NCI-H774 (cell line): ENCODE measurements at regions not wholly inside any gene's neighbourhood (a gene's known extent, or its start where the extent isn't known, plus 50 kb on each side); places are given as distances from the start of the nearest gene placed in this dataset.

Experiments used
- DNase-seq: peaks from one replicate; lab custom pipeline; 2025; lab: John Stamatoyannopoulos, UW

DNA sequence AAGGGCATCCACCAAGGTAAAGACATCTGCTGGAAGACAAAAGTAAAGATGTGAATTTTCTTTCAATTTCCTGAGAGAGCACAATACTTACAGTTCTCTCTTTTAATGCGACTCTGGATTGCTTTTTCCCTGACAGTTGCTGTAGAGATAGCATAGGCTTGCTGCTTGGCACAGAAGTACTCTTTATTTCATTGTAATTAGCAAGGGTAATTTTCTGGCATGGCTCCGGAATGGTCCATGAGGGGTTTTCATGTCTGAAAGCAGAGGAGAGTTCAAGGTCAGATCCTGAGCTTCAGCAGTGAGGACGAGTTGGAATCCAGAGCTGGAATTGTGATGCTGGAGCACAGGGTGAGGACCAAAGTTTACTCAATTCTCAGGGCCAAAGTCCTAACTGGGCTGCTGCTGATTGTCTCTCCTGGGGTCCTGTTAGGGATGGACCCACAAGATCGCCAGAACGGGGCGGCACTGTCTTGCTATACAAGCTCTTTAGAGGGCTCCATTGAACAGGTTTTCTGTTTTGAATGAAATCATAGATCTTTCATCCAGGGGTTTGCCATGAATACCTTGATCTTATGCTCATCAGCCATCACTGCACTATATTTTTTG lies 190.0 kb upstream of the MKI67 start:
- no peak for DNase-seq

GRCh38 chr10:128316925-128317324 lies 190.7 kb upstream of the MKI67 start:
- no peak for DNase-seq

DNA sequence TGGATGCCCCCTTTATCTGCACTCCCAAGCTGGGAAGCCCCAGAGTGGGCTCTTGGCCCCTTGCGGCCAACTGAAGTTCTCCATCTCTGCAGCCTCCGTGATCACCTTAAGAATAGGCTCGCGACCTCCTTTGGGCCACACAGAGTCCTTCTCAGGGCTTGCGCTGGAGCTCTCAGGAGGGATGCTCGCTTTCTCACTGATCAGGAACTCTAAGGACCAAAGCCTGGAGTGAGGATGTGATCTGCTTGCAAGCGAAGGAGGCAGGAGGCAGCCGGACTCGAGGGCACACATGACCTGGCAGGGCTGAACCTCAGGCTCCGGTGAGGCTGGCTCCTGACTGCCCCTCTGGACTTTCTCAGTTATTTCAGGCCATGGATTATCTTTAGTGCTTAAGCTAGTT lies 192.1 kb upstream of the MKI67 start:
- DNase-seq: no peak

GRCh38 chr10:128318913-128319312 lies 192.7 kb upstream of the MKI67 start:
- DNase-seq: no peak

- no peak for DNase-seq
Measured at GRCh38 chr10:128322106-128322505, 195.9 kb upstream of the MKI67 start.

GRCh38 chr10:128322950-128323349 lies 196.7 kb upstream of the MKI67 start:
- no peak for DNase-seq

GRCh38 chr10:128324058-128324827 lies 198.0 kb upstream of the MKI67 start:
- DNase-seq: no peak

GRCh38 chr10:128325788-128326187 lies 199.6 kb upstream of the MKI67 start:
- no peak for DNase-seq

- no peak for DNase-seq
Measured at GRCh38 chr10:128326251-128326650, 200.0 kb upstream of the MKI67 start.

GRCh38 chr10:128326851-128327250 lies 200.6 kb upstream of the MKI67 start:
- no peak for DNase-seq

DNA sequence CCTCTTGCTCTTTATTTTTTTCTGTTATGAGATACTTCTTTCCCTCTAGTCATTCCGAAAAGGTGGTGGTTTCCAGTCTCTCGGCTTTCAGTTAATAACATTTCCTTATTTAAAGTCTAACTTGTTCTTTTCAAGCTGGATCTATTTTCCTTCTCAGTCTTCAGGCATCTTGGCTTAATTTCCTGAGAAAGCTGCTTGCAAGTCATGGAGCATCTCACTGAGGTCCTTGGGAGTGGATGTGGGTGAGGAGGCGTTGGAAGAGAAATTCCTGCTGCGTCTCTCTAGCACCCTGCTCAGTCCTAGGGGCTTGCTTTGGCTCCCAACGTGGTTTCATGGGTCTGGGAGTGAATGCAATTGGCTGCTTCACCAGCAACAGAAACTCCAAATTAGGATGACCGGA lies 210.2 kb upstream of the MKI67 start:
- DNase-seq: no peak

- DNase-seq: no peak
Measured at GRCh38 chr10:128337860-128338378, 211.7 kb upstream of the MKI67 start.

GRCh38 chr10:128338951-128339350 lies 212.7 kb upstream of the MKI67 start:
- no peak for DNase-seq

DNA sequence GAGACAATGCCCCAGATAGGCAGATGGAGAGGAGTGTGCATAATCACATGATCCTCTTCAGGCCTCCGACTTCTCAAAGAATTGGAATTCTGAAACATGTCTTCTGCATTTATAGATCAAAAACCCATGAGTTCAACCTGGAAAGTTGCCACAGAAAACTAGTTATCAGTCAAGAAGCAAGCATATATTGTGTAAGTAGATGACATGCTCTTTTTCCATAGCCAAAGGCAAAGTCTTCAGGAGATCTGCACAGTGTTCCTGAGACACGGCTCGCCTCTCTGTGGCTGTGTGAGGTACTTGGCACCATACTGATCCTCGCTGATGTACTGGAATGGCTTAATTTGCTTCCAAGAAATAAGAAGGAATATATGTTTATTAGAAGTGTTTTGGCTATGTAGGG lies 213.5 kb upstream of the MKI67 start:
- DNase-seq: no peak

- no peak for DNase-seq
Measured at GRCh38 chr10:128345353-128345752, 219.1 kb upstream of the MKI67 start.

GRCh38 chr10:128360783-128361182 lies 234.6 kb upstream of the MKI67 start:
- no peak for DNase-seq

DNA sequence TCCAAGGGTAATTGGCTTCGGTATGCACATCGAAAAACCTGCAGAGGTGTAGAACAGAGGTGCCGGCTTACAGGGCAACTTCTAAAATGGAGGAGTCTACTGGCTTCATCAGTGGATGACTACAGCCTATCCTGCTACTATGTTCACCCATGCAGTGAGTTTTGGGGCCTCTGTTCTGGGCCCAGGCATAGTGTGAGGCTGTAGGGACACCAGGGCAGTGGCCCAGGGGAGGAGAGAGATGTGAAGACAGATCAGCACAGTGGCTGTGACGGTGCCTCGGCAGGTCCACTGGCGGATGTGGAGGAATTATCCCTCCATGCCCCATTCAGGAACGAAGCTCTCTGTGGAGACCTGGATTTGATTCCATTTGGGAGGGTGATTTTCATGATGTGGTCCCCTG lies 235.3 kb upstream of the MKI67 start:
- no peak for DNase-seq

DNA sequence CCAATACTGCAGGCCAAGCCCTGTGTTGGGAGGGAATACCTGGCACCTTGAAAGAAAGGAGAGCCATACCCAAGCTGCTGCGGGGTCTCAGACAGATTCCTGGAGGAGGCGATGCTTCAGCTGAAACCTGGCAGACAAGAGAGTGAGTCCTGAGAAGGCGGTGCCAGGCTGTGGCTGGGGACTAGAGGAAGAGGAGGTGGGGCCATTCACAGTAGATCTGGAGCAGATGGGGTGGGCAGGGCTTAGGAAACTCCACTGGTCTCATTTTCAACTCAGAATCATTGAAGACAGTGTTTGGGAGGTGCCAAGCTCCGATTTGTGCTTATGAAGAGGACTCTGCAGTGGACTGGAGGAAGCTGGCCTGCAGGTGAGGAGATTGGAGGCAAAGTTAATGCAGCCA lies 236.3 kb upstream of the MKI67 start:
- no peak for DNase-seq

DNA sequence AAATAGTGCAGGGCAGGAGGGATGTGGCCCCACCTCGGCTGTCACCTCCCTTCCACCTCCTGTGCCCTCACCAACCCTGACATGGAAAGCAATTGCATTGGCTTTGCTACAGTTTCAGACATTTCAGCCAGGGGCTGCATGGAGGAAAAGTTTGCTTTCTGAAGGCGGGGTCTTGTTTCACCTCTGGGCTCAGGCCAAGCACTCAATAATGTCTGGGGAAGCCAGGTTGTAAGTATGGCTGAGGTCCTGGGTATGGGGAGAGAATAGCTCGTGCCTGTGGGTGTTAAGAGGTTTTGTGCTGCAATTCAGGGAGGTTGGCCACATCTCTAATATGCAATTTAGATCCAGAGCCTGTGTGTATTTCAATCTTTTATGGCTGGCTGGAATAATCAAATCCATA lies 238.4 kb upstream of the MKI67 start:
- DNase-seq: no peak

GRCh38 chr10:128365156-128365725 lies 239.0 kb upstream of the MKI67 start:
- no peak for DNase-seq

DNA sequence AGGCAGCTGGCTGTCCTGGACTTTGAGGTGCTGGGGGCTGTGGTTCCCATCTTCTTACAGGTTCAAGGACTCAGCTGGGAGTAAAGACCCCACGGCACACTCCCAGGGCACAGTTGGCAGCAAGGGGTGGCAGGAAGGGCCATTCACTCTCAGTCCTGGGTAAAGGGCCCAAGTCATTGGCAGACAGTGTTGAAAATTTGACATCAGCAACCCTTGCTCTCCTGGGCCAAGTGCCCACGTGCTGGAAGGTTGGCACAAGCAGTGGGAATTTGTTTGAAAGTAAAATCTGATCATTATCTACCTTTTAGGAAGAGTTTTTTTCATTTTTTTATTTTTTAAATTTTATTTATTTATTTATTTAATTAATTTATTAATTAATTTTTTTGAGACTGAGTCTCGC lies 241.6 kb upstream of the MKI67 start:
- no peak for DNase-seq

GRCh38 chr10:128369101-128369650 lies 243.0 kb upstream of the MKI67 start:
- no peak for DNase-seq
